Glutamatergic neuron (in vitro differentiated cells): ENCODE measurements at regions not wholly inside any gene's neighbourhood (a gene's known extent, or its start where the extent isn't known, plus 50 kb on each side); places are given as distances from the start of the nearest gene placed in this dataset.
"Not testable (repeated sequence)": the region's sequence is repeated elsewhere in the genome, so short reads cannot be mapped to it uniquely, and the experiment has no call there.

ENCODE experiments used
- DNase-seq: peaks from one replicate; pipeline ENCODE4 v3.0.0; 2022
- H3K27ac Mint-ChIP-seq: one replicate; pipeline ENCODE4 v1.8.0; 2020; ENCODE audit warnings: mild to moderate bottlenecking, mixed read lengths, inconsistent platforms; ENCODE audit not compliant: unreplicated experiment
- H3K27me3 Mint-ChIP-seq: one replicate; pipeline ENCODE4 v1.8.0; 2020; ENCODE audit warnings: mild to moderate bottlenecking, moderate library complexity, mixed read lengths, inconsistent platforms; ENCODE audit not compliant: unreplicated experiment
- H3K36me3 Mint-ChIP-seq: one replicate; pipeline ENCODE4 v1.8.0; 2020; ENCODE audit warnings: mild to moderate bottlenecking, mixed read lengths, inconsistent platforms; ENCODE audit not compliant: unreplicated experiment
- H3K4me1 Mint-ChIP-seq: one replicate; pipeline ENCODE4 v1.8.0; 2020; ENCODE audit warnings: mild to moderate bottlenecking, low read depth, mixed read lengths, inconsistent platforms; ENCODE audit not compliant: unreplicated experiment
- H3K4me3 Mint-ChIP-seq: one replicate; pipeline ENCODE4 v1.8.0; 2020; ENCODE audit warnings: mild to moderate bottlenecking, mixed read lengths, inconsistent platforms; ENCODE audit not compliant: unreplicated experiment
- H3K9me3 Mint-ChIP-seq: one replicate; pipeline ENCODE4 v1.8.0; 2020; ENCODE audit warnings: mild to moderate bottlenecking, moderate library complexity, mixed read lengths, inconsistent platforms; ENCODE audit not compliant: unreplicated experiment
- CTCF ChIP-seq: fragments of 200-600 bp; sonication (generic); IDR thresholded peaks from one replicate; pipeline ENCODE4 v1.5.0; 2021; ENCODE audit not compliant: partially characterized antibody, unreplicated experiment

GRCh38 chr13:48879432-48879831 is 96.3 kb upstream of the FNDC3A start:
- no peak overlapping the region for H3K27ac Mint-ChIP-seq
- DNase-seq = no peak
- H3K9me3 Mint-ChIP-seq = no peaks in the 10 kb centered on the region
- TF ChIP-seq CTCF = no peak
- no peaks in the 10 kb centered on the region for H3K4me1 Mint-ChIP-seq
- H3K27me3 Mint-ChIP-seq = peaks cover 3% of the 10 kb centered on the region
- no peaks in the 10 kb centered on the region for H3K36me3 Mint-ChIP-seq
- no peak overlapping the region for H3K4me3 Mint-ChIP-seq

GRCh38 chr13:48879854-48880253 is 95.9 kb upstream of the FNDC3A start:
- Mint-ChIP-seq H3K27ac (no peak overlapping the region), H3K4me1 (no peaks in the 10 kb centered on the region), H3K9me3 (no peaks in the 10 kb centered on the region), H3K27me3 (peaks cover 3% of the 10 kb centered on the region), H3K4me3 (no peak overlapping the region), H3K36me3 (no peaks in the 10 kb centered on the region)
- DNase-seq = no peak
- TF ChIP-seq CTCF = no peak

- not testable (repeated sequence) for H3K4me1 Mint-ChIP-seq, H3K27me3 Mint-ChIP-seq, H3K9me3 Mint-ChIP-seq, H3K4me3 Mint-ChIP-seq, H3K36me3 Mint-ChIP-seq, H3K27ac Mint-ChIP-seq, DNase-seq
Measured at GRCh38 chr13:48883786-48884185, 91.9 kb upstream of the FNDC3A start.

- Mint-ChIP-seq H3K27ac (no peak overlapping the region), H3K9me3 (no peaks in the 10 kb centered on the region), H3K36me3 (no peaks in the 10 kb centered on the region), H3K4me1 (no peaks in the 10 kb centered on the region), H3K27me3 (no peaks in the 10 kb centered on the region), H3K4me3 (no peak overlapping the region)
- TF ChIP-seq CTCF = no peak
- DNase-seq = no peak
Measured at GRCh38 chr13:48885027-48885395, 90.7 kb upstream of the FNDC3A start.

- Mint-ChIP-seq H3K36me3 (no peaks in the 10 kb centered on the region), H3K4me3 (no peak overlapping the region), H3K27ac (no peak overlapping the region), H3K4me1 (no peaks in the 10 kb centered on the region), H3K27me3 (no peaks in the 10 kb centered on the region), H3K9me3 (no peaks in the 10 kb centered on the region)
- TF ChIP-seq CTCF = no peak
- DNase-seq = no peak
Measured at GRCh38 chr13:48888613-48889012, 87.1 kb upstream of the FNDC3A start.

- Mint-ChIP-seq H3K9me3 (no peaks in the 10 kb centered on the region), H3K4me3 (no peak overlapping the region), H3K27ac (no peak overlapping the region), H3K4me1 (no peaks in the 10 kb centered on the region), H3K36me3 (no peaks in the 10 kb centered on the region), H3K27me3 (no peaks in the 10 kb centered on the region)
- DNase-seq = no peak
- no peak for TF ChIP-seq CTCF
Measured at GRCh38 chr13:48890391-48890790, 85.3 kb upstream of the FNDC3A start.
